ENCODE measurements at regions not wholly inside any gene's neighbourhood (a gene's known extent, or its start where the extent isn't known, plus 50 kb on each side); places are given as distances from the start of the nearest gene placed in this dataset.
"Not testable (repeated sequence)": the region's sequence is repeated elsewhere in the genome, so short reads cannot be mapped to it uniquely, and the experiment has no call there.

DNA sequence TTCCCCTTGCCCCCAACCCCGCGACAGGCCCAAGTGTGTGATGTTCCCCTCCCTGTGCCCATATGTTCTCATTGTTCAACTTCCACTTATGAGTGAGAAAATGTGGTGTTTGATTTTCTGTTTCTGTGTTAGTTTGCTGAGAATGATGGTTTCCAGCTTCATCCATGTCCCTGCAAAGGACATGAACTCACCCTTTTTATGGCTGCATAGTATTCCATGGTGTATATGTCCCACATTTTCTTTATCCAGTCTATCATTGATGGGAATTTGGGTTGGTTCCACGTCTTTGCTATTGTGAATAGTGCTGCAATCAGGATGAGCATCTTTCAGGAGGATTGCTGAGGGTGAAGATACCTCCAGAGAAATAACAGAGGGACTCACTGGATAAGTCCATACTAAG lies 91.3 kb upstream of the COG2 start:
- TF ChIP-seq, protein P1, sequence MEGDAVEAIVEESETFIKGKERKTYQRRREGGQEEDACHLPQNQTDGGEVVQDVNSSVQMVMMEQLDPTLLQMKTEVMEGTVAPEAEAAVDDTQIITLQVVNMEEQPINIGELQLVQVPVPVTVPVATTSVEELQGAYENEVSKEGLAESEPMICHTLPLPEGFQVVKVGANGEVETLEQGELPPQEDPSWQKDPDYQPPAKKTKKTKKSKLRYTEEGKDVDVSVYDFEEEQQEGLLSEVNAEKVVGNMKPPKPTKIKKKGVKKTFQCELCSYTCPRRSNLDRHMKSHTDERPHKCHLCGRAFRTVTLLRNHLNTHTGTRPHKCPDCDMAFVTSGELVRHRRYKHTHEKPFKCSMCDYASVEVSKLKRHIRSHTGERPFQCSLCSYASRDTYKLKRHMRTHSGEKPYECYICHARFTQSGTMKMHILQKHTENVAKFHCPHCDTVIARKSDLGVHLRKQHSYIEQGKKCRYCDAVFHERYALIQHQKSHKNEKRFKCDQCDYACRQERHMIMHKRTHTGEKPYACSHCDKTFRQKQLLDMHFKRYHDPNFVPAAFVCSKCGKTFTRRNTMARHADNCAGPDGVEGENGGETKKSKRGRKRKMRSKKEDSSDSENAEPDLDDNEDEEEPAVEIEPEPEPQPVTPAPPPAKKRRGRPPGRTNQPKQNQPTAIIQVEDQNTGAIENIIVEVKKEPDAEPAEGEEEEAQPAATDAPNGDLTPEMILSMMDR (conservative IDR thresholded peaks at IDR 0.05; ENCODE audit: low read length): not testable (repeated sequence)
- TF ChIP-seq EZH2phosphoT487 (IDR thresholded peaks at IDR 0.05; ENCODE audit: borderline replicate concordance): not testable (repeated sequence)

Data from Loucy (cell line).